ENCODE measurements at regions not wholly inside any gene's neighbourhood (a gene's known extent, or its start where the extent isn't known, plus 50 kb on each side); places are given as distances from the start of the nearest gene placed in this dataset.

GRCh38 chr2:871926-872680, 78.5 kb upstream of the SNTG2 start:
- TF ChIP-seq ZBTB20 (tag by site-specific recombination; IDR thresholded peaks at IDR 0.05) (no peak), YY1 (tag by site-specific recombination; IDR thresholded peaks at IDR 0.05) (no peak), CTCF (tag by site-specific recombination; IDR thresholded peaks at IDR 0.05) (no peak), ZNF292 (tag by site-specific recombination; IDR thresholded peaks at IDR 0.05; ENCODE audit: borderline replicate concordance, low read depth) (no peak), ZNF155 (tag by site-specific recombination; IDR thresholded peaks at IDR 0.05) (no peak)
